Body of pancreas (tissue), 4 donors: ENCODE measurements at regions not wholly inside any gene's neighbourhood (a gene's known extent, or its start where the extent isn't known, plus 50 kb on each side); places are given as distances from the start of the nearest gene placed in this dataset.

Experiments used
- CTCF ChIP-seq, 7 experiments: fragments of 450-650 bp in 4 of 7; fragments of 200-600 bp in 3 of 7; sonication (generic) in 3 of 7; IDR thresholded peaks; one replicate each; pipeline ENCODE4 v1.5.1; 2016 to 2019; ENCODE audit warnings: antibody characterized with exemption in 7 of 7
- POLR2A ChIP-seq, 3 donors: fragments of 450-650 bp; IDR thresholded peaks; one replicate each; pipeline ENCODE4 v1.6.1; 2016; ENCODE audit warnings: antibody characterized with exemption in 3 of 3, mild to moderate bottlenecking in 2 of 3

GRCh38 chr22:49123621-49124192, 704.0 kb downstream of the BRD1 start:
- no peak for TF ChIP-seq POLR2A (IDR thresholded peaks at IDR 0.05)
- no peak for TF ChIP-seq CTCF (IDR thresholded peaks at IDR 0.05)
